A549 (cell line): ENCODE measurements at regions not wholly inside any gene's neighbourhood (a gene's known extent, or its start where the extent isn't known, plus 50 kb on each side); places are given as distances from the start of the nearest gene placed in this dataset.

Experiments used
- BHLHE40 ChIP-seq: IDR thresholded peaks from 2 replicates; pipeline ENCODE4 v1.6.1; 2012; ENCODE audit warnings: low read depth, low read length, inconsistent platforms
- CBX2 ChIP-seq: fragments of 200-600 bp; sonication (generic); IDR thresholded peaks from 2 replicates; pipeline ENCODE4 v1.6.1; 2016; ENCODE audit warnings: low read depth, mild to moderate bottlenecking, borderline replicate concordance
- CBX8 ChIP-seq: fragments of 200-600 bp; sonication (generic); IDR thresholded peaks from 2 replicates; pipeline ENCODE4 v1.6.1; 2016
- CEBPB ChIP-seq, 2 experiments: fragments of >200 bp in 1 of 2; sonication (Bioruptor Twin) in 1 of 2; formaldehyde crosslinking in 1 of 2; IDR thresholded peaks; 2 replicates each; pipeline ENCODE4 v1.6.1; 2012 to 2016
- CHD2 ChIP-seq: fragments of 150-350 bp; IDR thresholded peaks from 2 replicates; pipeline ENCODE4 v1.6.1; 2014; ENCODE audit warnings: low read length; ENCODE audit not compliant: partially characterized antibody
- CHD4 ChIP-seq: fragments of 200-600 bp; sonication (generic); IDR thresholded peaks from 2 replicates; pipeline ENCODE4 v1.6.1; 2016; ENCODE audit warnings: antibody characterized with exemption, mild to moderate bottlenecking, borderline replicate concordance
- E2F6 ChIP-seq: IDR thresholded peaks from 2 replicates; pipeline ENCODE4 v1.6.1; 2012; ENCODE audit warnings: low read depth, borderline replicate concordance
- EHF ChIP-seq: fragments of 250-450 bp; sonication (Bioruptor Pico); IDR thresholded peaks from 2 replicates; pipeline ENCODE4 v1.5.0; 2020; ENCODE audit warnings: mild to moderate bottlenecking
- EHMT2 ChIP-seq: fragments of 200-600 bp; sonication (generic); IDR thresholded peaks from 2 replicates; pipeline ENCODE4 v1.6.1; 2016; ENCODE audit warnings: antibody characterized with exemption, low read depth, mild to moderate bottlenecking, moderate library complexity
- EP300 ChIP-seq, 2 experiments: fragments of >200 bp; sonication (Bioruptor Twin); formaldehyde crosslinking; IDR thresholded peaks; 2 replicates in 1 of 2; 3 replicates in 1 of 2; pipeline ENCODE4 v1.6.1; 2016 to 2017
- ESRRA ChIP-seq: fragments of 150-350 bp; IDR thresholded peaks from 2 replicates; pipeline ENCODE4 v1.6.1; 2014; ENCODE audit warnings: mild to moderate bottlenecking, low read length, borderline replicate concordance
- FOXS1 ChIP-seq: fragments of 250-450 bp; sonication (Bioruptor Pico); IDR thresholded peaks from 2 replicates; pipeline ENCODE4 v1.5.0; 2020; ENCODE audit warnings: mild to moderate bottlenecking, moderate library complexity
- GATA3 ChIP-seq: IDR thresholded peaks from 2 replicates; pipeline ENCODE4 v1.6.1; 2012; ENCODE audit warnings: borderline replicate concordance
- HDAC2 ChIP-seq: fragments of 200-600 bp; sonication (generic); IDR thresholded peaks from 2 replicates; pipeline ENCODE4 v1.6.1; 2016
- HEYL ChIP-seq: fragments of 250-450 bp; sonication (Bioruptor Pico); IDR thresholded peaks from 2 replicates; pipeline ENCODE4 v1.8.0; 2021; ENCODE audit warnings: mild to moderate bottlenecking, moderate library complexity
- HOXA7 ChIP-seq: fragments of 250-450 bp; sonication (Bioruptor Pico); IDR thresholded peaks from 2 replicates; pipeline ENCODE4 v1.5.0; 2020; ENCODE audit warnings: mild to moderate bottlenecking, moderate library complexity
- JUN ChIP-seq, 2 experiments: fragments of >200 bp; sonication (Bioruptor Twin); formaldehyde crosslinking; IDR thresholded peaks; 2 replicates in 1 of 2; 3 replicates in 1 of 2; pipeline ENCODE4 v1.6.1; 2016 to 2017
- JUNB ChIP-seq: fragments of >200 bp; sonication (Bioruptor Twin); formaldehyde crosslinking; IDR thresholded peaks from 2 replicates; pipeline ENCODE4 v1.6.1; 2016
- KDM1A ChIP-seq: fragments of 200-600 bp; sonication (generic); IDR thresholded peaks from 2 replicates; pipeline ENCODE4 v1.6.1; 2016; ENCODE audit warnings: low read depth, mild to moderate bottlenecking
- KDM5A ChIP-seq: fragments of 200-600 bp; sonication (generic); IDR thresholded peaks from 2 replicates; pipeline ENCODE4 v1.6.1; 2016; ENCODE audit warnings: antibody characterized with exemption, mild to moderate bottlenecking
- MYC ChIP-seq: IDR thresholded peaks from 2 replicates; pipeline ENCODE4 v1.6.1; 2012; ENCODE audit warnings: mild to moderate bottlenecking, inconsistent platforms, low read length, improper control_type of control experiment, borderline replicate concordance
- NPAS2 ChIP-seq: fragments of 250-450 bp; sonication (Bioruptor Pico); IDR thresholded peaks from 2 replicates; pipeline ENCODE4 v1.8.0; 2022; ENCODE audit warnings: mild to moderate bottlenecking, moderate library complexity, borderline replicate concordance
- NR3C1 ChIP-seq: fragments of >200 bp; sonication (Bioruptor Twin); formaldehyde crosslinking; IDR thresholded peaks from 3 replicates; pipeline ENCODE4 v1.6.1; 2017
- PBX3 ChIP-seq: IDR thresholded peaks from 2 replicates; pipeline ENCODE4 v1.6.1; 2012
- PHF8 ChIP-seq: fragments of 200-600 bp; sonication (generic); IDR thresholded peaks from 2 replicates; pipeline ENCODE4 v1.6.1; 2016; ENCODE audit warnings: low read depth, mild to moderate bottlenecking, antibody characterized with exemption, moderate library complexity, borderline replicate concordance
- RAD21 ChIP-seq, 2 experiments: fragments of >200 bp in 1 of 2; sonication (Bioruptor Twin) in 1 of 2; formaldehyde crosslinking in 1 of 2; IDR thresholded peaks in 1 of 2; conservative IDR thresholded peaks in 1 of 2; 2 replicates in 1 of 2; 3 replicates in 1 of 2; pipeline ENCODE4 v1.6.1; 2012 to 2018; ENCODE audit warnings: inconsistent platforms in 1 of 2
- RARB ChIP-seq: fragments of 250-450 bp; sonication (Bioruptor Pico); IDR thresholded peaks from 2 replicates; pipeline ENCODE4 v1.8.0; 2021; ENCODE audit warnings: mild to moderate bottlenecking, moderate library complexity
- REST ChIP-seq: fragments of 200-600 bp; sonication (generic); IDR thresholded peaks from 2 replicates; pipeline ENCODE4 v1.6.1; 2016; ENCODE audit warnings: antibody characterized with exemption, mild to moderate bottlenecking, moderate library complexity
- RFX5 ChIP-seq: fragments of 450-650 bp; IDR thresholded peaks from 2 replicates; pipeline ENCODE4 v1.7.1; 2014; ENCODE audit warnings: antibody characterized with exemption, mild to moderate bottlenecking, moderate library complexity
- RNF2 ChIP-seq: fragments of 200-600 bp; sonication (generic); IDR thresholded peaks from 2 replicates; pipeline ENCODE4 v1.6.1; 2016; ENCODE audit warnings: low read depth, mild to moderate bottlenecking, antibody characterized with exemption, moderate library complexity, borderline replicate concordance
- ZC3H11A ChIP-seq: fragments of 450-650 bp; IDR thresholded peaks from 2 replicates; pipeline ENCODE4 v1.6.1; 2014; ENCODE audit warnings: antibody characterized with exemption, mild to moderate bottlenecking
- ZSCAN20 ChIP-seq: fragments of 250-450 bp; sonication (Bioruptor Pico); IDR thresholded peaks from 2 replicates; pipeline ENCODE4 v1.8.0; 2022; ENCODE audit warnings: mild to moderate bottlenecking, moderate library complexity
- TF ChIP-seq, protein P1 (sequence below): IDR thresholded peaks from 2 replicates; pipeline ENCODE4 v1.6.1; 2012
- TF ChIP-seq, protein P2 (sequence below): fragments of >200 bp; sonication (Bioruptor Twin); formaldehyde crosslinking; IDR thresholded peaks from 2 replicates; pipeline ENCODE4 v1.6.1; 2016
- TF ChIP-seq, protein P3 (sequence below): fragments of 150-350 bp; IDR thresholded peaks from 2 replicates; pipeline ENCODE4 v1.6.1; 2014; ENCODE audit warnings: low read depth, mild to moderate bottlenecking, low read length

GRCh38 chr6:71404145-71404966 lies 115.7 kb downstream of the OGFRL1 start (continued):
- peak; percentile 93 for TF ChIP-seq GATA3
- no peak for TF ChIP-seq MYC
- no peak for TF ChIP-seq E2F6
- no peak for TF ChIP-seq ZSCAN20 (CRISPR knock-in tag)
- TF ChIP-seq JUNB = peak; percentile 84
- peak; percentile 72 to 83; a peak in 4 of 5 replicates for TF ChIP-seq EP300 (IDR thresholded peaks at IDR 0.05)
- peak; percentile 70 to 83 for TF ChIP-seq JUN (IDR thresholded peaks at IDR 0.05)
- no peak for TF ChIP-seq NR3C1
- TF ChIP-seq, protein P1, sequence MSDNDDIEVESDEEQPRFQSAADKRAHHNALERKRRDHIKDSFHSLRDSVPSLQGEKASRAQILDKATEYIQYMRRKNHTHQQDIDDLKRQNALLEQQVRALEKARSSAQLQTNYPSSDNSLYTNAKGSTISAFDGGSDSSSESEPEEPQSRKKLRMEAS = peak; percentile 46; the same call in 1 of the 2 replicates
- 0 out of 5 replicates have a peak, but pooled peaks of 1 of the 2 experiments have one; percentile 11 for TF ChIP-seq RAD21 (conservative IDR thresholded peaks at IDR 0.05 in 1 of 2, IDR thresholded peaks at IDR 0.05 in 1 of 2)
- TF ChIP-seq NPAS2 (CRISPR knock-in tag) = no peak
- TF ChIP-seq EHF (CRISPR knock-in tag) = no peak
- TF ChIP-seq KDM5A = no peak
- no peak for TF ChIP-seq ESRRA
- no peak for TF ChIP-seq REST
- no peak for TF ChIP-seq CHD2
- no peak for TF ChIP-seq HEYL
- TF ChIP-seq HDAC2 = no peak
- TF ChIP-seq EHMT2 = no peak
- TF ChIP-seq BHLHE40 = no peak
- no peak for TF ChIP-seq RARB (CRISPR knock-in tag)
- no peak for TF ChIP-seq CBX2
- no peak for TF ChIP-seq KDM1A
- TF ChIP-seq, protein P2, sequence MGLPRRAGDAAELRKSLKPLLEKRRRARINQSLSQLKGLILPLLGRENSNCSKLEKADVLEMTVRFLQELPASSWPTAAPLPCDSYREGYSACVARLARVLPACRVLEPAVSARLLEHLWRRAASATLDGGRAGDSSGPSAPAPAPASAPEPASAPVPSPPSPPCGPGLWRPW = no peak
- TF ChIP-seq, protein P3, sequence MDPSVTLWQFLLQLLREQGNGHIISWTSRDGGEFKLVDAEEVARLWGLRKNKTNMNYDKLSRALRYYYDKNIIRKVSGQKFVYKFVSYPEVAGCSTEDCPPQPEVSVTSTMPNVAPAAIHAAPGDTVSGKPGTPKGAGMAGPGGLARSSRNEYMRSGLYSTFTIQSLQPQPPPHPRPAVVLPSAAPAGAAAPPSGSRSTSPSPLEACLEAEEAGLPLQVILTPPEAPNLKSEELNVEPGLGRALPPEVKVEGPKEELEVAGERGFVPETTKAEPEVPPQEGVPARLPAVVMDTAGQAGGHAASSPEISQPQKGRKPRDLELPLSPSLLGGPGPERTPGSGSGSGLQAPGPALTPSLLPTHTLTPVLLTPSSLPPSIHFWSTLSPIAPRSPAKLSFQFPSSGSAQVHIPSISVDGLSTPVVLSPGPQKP = no peak
- no peak for TF ChIP-seq PHF8
- TF ChIP-seq FOXS1 (CRISPR knock-in tag) = no peak
- TF ChIP-seq ZC3H11A = no peak
- no peak for TF ChIP-seq CHD4
- TF ChIP-seq RNF2 = no peak
- TF ChIP-seq CBX8 = no peak
- no peak for TF ChIP-seq RFX5
- peak; percentile 73 to 89; a peak in 3 of 4 replicates for TF ChIP-seq CEBPB (IDR thresholded peaks at IDR 0.05)
- peak; percentile 53; the same call in 1 of the 2 replicates for TF ChIP-seq PBX3
- no peak for TF ChIP-seq HOXA7 (CRISPR knock-in tag)
